Osteoblast (primary cell): ENCODE measurements at regions not wholly inside any gene's neighbourhood (a gene's known extent, or its start where the extent isn't known, plus 50 kb on each side); places are given as distances from the start of the nearest gene placed in this dataset.
A peak's percentile ranks its signal among the peaks of the same experiment; 100 is the strongest.
"Not testable (repeated sequence)": the region's sequence is repeated elsewhere in the genome, so short reads cannot be mapped to it uniquely, and the experiment has no call there.

Experiments
- DNase-seq: peaks from one replicate; pipeline ENCODE4 v3.0.0; 2011; ENCODE audit warnings: low spot score, mixed read lengths; ENCODE audit not compliant: insufficient read length; ENCODE audit errors: missing footprints
- H2AFZ ChIP-seq: 2 replicates; pipeline ENCODE4 v1.6.0; 2011; ENCODE audit warnings: mild to moderate bottlenecking, low read length
- H3K27ac ChIP-seq: 2 replicates; pipeline ENCODE4 v1.5.1; 2011; ENCODE audit warnings: mild to moderate bottlenecking, low read depth, low read length, moderate library complexity
- H3K27me3 ChIP-seq: 2 replicates; pipeline ENCODE4 v1.6.0; 2012; ENCODE audit warnings: mild to moderate bottlenecking, control low read depth, inconsistent platforms, low read length, moderate library complexity; ENCODE audit not compliant: insufficient read depth
- H3K36me3 ChIP-seq: 2 replicates; pipeline ENCODE4 v1.5.1; 2011; ENCODE audit warnings: mild to moderate bottlenecking, low read length, control low read depth, moderate library complexity; ENCODE audit not compliant: insufficient read depth
- H3K4me1 ChIP-seq: 2 replicates; pipeline ENCODE4 v1.5.1; 2011; ENCODE audit warnings: mild to moderate bottlenecking, low read length, control low read depth, moderate library complexity; ENCODE audit not compliant: insufficient read depth
- H3K4me2 ChIP-seq: 2 replicates; pipeline ENCODE4 v1.6.0; 2011; ENCODE audit warnings: mild to moderate bottlenecking, low read length; ENCODE audit not compliant: insufficient read depth
- H3K4me3 ChIP-seq: fragments of 200-600 bp; sonication (generic); 3 replicates; pipeline ENCODE4 v1.5.1; 2012; ENCODE audit warnings: mild to moderate bottlenecking, low read length, inconsistent platforms; ENCODE audit not compliant: insufficient read depth
- H3K79me2 ChIP-seq: 2 replicates; pipeline ENCODE4 v1.6.0; 2012; ENCODE audit warnings: mild to moderate bottlenecking, low read length, control low read depth, inconsistent platforms; ENCODE audit not compliant: insufficient read depth
- H3K9me3 ChIP-seq: 2 replicates; pipeline ENCODE4 v1.5.1; 2011; ENCODE audit warnings: low read depth, low read length, control low read depth
- H4K20me1 ChIP-seq: 2 replicates; pipeline ENCODE4 v1.6.0; 2012; ENCODE audit warnings: mild to moderate bottlenecking, low read length, control low read depth; ENCODE audit not compliant: insufficient read depth
- CTCF ChIP-seq: IDR thresholded peaks from 2 replicates; pipeline ENCODE4 v1.5.1; 2011; ENCODE audit warnings: mild to moderate bottlenecking, low read depth, low read length, moderate library complexity; ENCODE audit errors: extremely low read depth

GRCh38 chr4:9703391-9703790 lies 78.0 kb upstream of the DRD5 start:
- DNase-seq: peak; percentile 73
- no peaks in the 10 kb centered on the region for H3K4me1 ChIP-seq
- no peak overlapping the region for H3K27ac ChIP-seq
- TF ChIP-seq CTCF: peak; percentile 49
- H4K20me1 ChIP-seq: no peaks in the 10 kb centered on the region
- no peaks in the 10 kb centered on the region for H3K27me3 ChIP-seq
- no peaks in the 10 kb centered on the region for H3K9me3 ChIP-seq
- no peak overlapping the region for H3K4me3 ChIP-seq
- H3K36me3 ChIP-seq: no peaks in the 10 kb centered on the region
- H3K4me2 ChIP-seq: no peak overlapping the region
- no peak overlapping the region for H2AFZ ChIP-seq
- no peaks in the 10 kb centered on the region for H3K79me2 ChIP-seq

GRCh38 chr4:9704126-9704525 lies 77.3 kb upstream of the DRD5 start:
- not testable (repeated sequence) for H3K4me3 ChIP-seq, DNase-seq, H3K4me1 ChIP-seq, H3K9me3 ChIP-seq, H3K27me3 ChIP-seq, H4K20me1 ChIP-seq, H2AFZ ChIP-seq, H3K79me2 ChIP-seq, H3K36me3 ChIP-seq, H3K4me2 ChIP-seq, H3K27ac ChIP-seq

- no peaks in the 10 kb centered on the region for H4K20me1 ChIP-seq
- no peak for DNase-seq
- H3K4me1 ChIP-seq: no peaks in the 10 kb centered on the region
- no peaks in the 10 kb centered on the region for H3K79me2 ChIP-seq
- H3K27me3 ChIP-seq: no peaks in the 10 kb centered on the region
- no peaks in the 10 kb centered on the region for H3K36me3 ChIP-seq
- TF ChIP-seq CTCF: no peak
- no peak overlapping the region for H2AFZ ChIP-seq
- H3K4me3 ChIP-seq: no peak overlapping the region
- H3K4me2 ChIP-seq: no peak overlapping the region
- no peaks in the 10 kb centered on the region for H3K9me3 ChIP-seq
- no peak overlapping the region for H3K27ac ChIP-seq
Observed at GRCh38 chr4:9704551-9705332, 76.7 kb upstream of the DRD5 start.

GRCh38 chr4:9707281-9707680 lies 74.2 kb upstream of the DRD5 start:
- not testable (repeated sequence) for H3K4me1 ChIP-seq, H3K36me3 ChIP-seq, H3K4me3 ChIP-seq, H2AFZ ChIP-seq, H3K27ac ChIP-seq, H3K4me2 ChIP-seq, H3K27me3 ChIP-seq, H3K79me2 ChIP-seq, DNase-seq, H4K20me1 ChIP-seq, H3K9me3 ChIP-seq

GRCh38 chr4:9707936-9708335 lies 73.5 kb upstream of the DRD5 start:
- not testable (repeated sequence) for H3K27me3 ChIP-seq, H3K4me3 ChIP-seq, H3K4me2 ChIP-seq, H3K79me2 ChIP-seq, H3K4me1 ChIP-seq, H3K27ac ChIP-seq, H3K36me3 ChIP-seq, DNase-seq, H3K9me3 ChIP-seq, H4K20me1 ChIP-seq, H2AFZ ChIP-seq
